H1 (cell line): ENCODE measurements at regions not wholly inside any gene's neighbourhood (a gene's known extent, or its start where the extent isn't known, plus 50 kb on each side); places are given as distances from the start of the nearest gene placed in this dataset.

Source experiments
- SUZ12 ChIP-seq: fragments of 200-600 bp; sonication (generic); IDR thresholded peaks from 2 replicates; pipeline ENCODE4 v1.6.1; 2012; ENCODE audit warnings: mild to moderate bottlenecking, inconsistent platforms, low read length, moderate library complexity, mixed read lengths
- ZNF274 ChIP-seq: IDR thresholded peaks from 2 replicates; pipeline ENCODE4 v1.7.0; 2012; ENCODE audit warnings: low read length, borderline replicate concordance; ENCODE audit errors: extremely low read depth

- TF ChIP-seq ZNF274 (no peak), SUZ12 (no peak)
Measured at GRCh38 chr10:30554440-30554825, 75.1 kb downstream of the LYZL2 start (continued).
